ENCODE measurements at regions not wholly inside any gene's neighbourhood (a gene's known extent, or its start where the extent isn't known, plus 50 kb on each side); places are given as distances from the start of the nearest gene placed in this dataset.

- Histone ChIP-seq H2AFZ (ENCODE audit: low read depth) (no peak overlapping the region), H3K9ac (no peak overlapping the region), H3K4me1 (ENCODE audit: low read depth, poor library complexity, severe bottlenecking) (no peaks in the 10 kb centered on the region), H3K4me2 (no peak overlapping the region), H4K20me1 (ENCODE audit: insufficient read depth) (no peaks in the 10 kb centered on the region), H3K36me3 (ENCODE audit: insufficient read depth) (no peaks in the 10 kb centered on the region), H3K27ac (no peak overlapping the region), H3K27me3 (ENCODE audit: insufficient read depth, low read depth) (no peaks in the 10 kb centered on the region), H3K4me3 (IDR thresholded peaks at IDR 0.05; ENCODE audit: insufficient read depth, low read depth, low read length) (no peak overlapping the region), H3K79me2 (ENCODE audit: insufficient read depth, low read depth) (no peaks in the 10 kb centered on the region)
- TF ChIP-seq CTCF (conservative IDR thresholded peaks at IDR 0.05; ENCODE audit: low read depth, low read length): no peak
These were observed 67.7 kb upstream of the GATA6 start for GRCh38 chr18:22101731-22102130.

- H4K20me1 ChIP-seq (ENCODE audit: insufficient read depth): no peaks in the 10 kb centered on the region
- TF ChIP-seq CTCF (conservative IDR thresholded peaks at IDR 0.05; ENCODE audit: low read depth, low read length): no peak
- no peak overlapping the region for H3K4me2 ChIP-seq
- H3K4me3 ChIP-seq (IDR thresholded peaks at IDR 0.05; ENCODE audit: insufficient read depth, low read depth, low read length): no peak overlapping the region
- no peaks in the 10 kb centered on the region for H3K36me3 ChIP-seq (ENCODE audit: insufficient read depth)
- H3K79me2 ChIP-seq (ENCODE audit: insufficient read depth, low read depth): no peaks in the 10 kb centered on the region
- H3K27ac ChIP-seq: no peak overlapping the region
- H3K9ac ChIP-seq: no peak overlapping the region
- no peaks in the 10 kb centered on the region for H3K27me3 ChIP-seq (ENCODE audit: insufficient read depth, low read depth)
- no peak overlapping the region for H2AFZ ChIP-seq (ENCODE audit: low read depth)
- H3K4me1 ChIP-seq (ENCODE audit: low read depth, poor library complexity, severe bottlenecking): no peaks in the 10 kb centered on the region
These were observed 66.3 kb upstream of the GATA6 start for GRCh38 chr18:22102953-22103646.

- Histone ChIP-seq H3K4me3 (IDR thresholded peaks at IDR 0.05; ENCODE audit: insufficient read depth, low read depth, low read length) (no peak overlapping the region), H3K27ac (no peak overlapping the region), H3K36me3 (ENCODE audit: insufficient read depth) (no peaks in the 10 kb centered on the region), H4K20me1 (ENCODE audit: insufficient read depth) (no peaks in the 10 kb centered on the region), H3K27me3 (ENCODE audit: insufficient read depth, low read depth) (no peaks in the 10 kb centered on the region), H3K4me1 (ENCODE audit: low read depth, poor library complexity, severe bottlenecking) (no peaks in the 10 kb centered on the region), H2AFZ (ENCODE audit: low read depth) (no peak overlapping the region), H3K79me2 (ENCODE audit: insufficient read depth, low read depth) (no peaks in the 10 kb centered on the region), H3K4me2 (no peak overlapping the region), H3K9ac (no peak overlapping the region)
- no peak for TF ChIP-seq CTCF (conservative IDR thresholded peaks at IDR 0.05; ENCODE audit: low read depth, low read length)
These were observed 65.8 kb upstream of the GATA6 start for GRCh38 chr18:22103647-22104031.

GRCh38 chr18:22106536-22107292 lies 62.7 kb upstream of the GATA6 start:
- no peak overlapping the region for H3K4me3 ChIP-seq (IDR thresholded peaks at IDR 0.05; ENCODE audit: insufficient read depth, low read depth, low read length)
- H3K4me2 ChIP-seq: no peak overlapping the region

More at GRCh38 chr18:22106536-22107292, 62.7 kb upstream of the GATA6 start:
- no peak overlapping the region for H3K9ac ChIP-seq
- H3K79me2 ChIP-seq (ENCODE audit: insufficient read depth, low read depth): no peaks in the 10 kb centered on the region
- no peak overlapping the region for H3K27ac ChIP-seq
- H3K4me1 ChIP-seq (ENCODE audit: low read depth, poor library complexity, severe bottlenecking): no peaks in the 10 kb centered on the region
- H2AFZ ChIP-seq (ENCODE audit: low read depth): no peak overlapping the region
- no peaks in the 10 kb centered on the region for H4K20me1 ChIP-seq (ENCODE audit: insufficient read depth)
- no peaks in the 10 kb centered on the region for H3K36me3 ChIP-seq (ENCODE audit: insufficient read depth)
- no peaks in the 10 kb centered on the region for H3K27me3 ChIP-seq (ENCODE audit: insufficient read depth, low read depth)
- TF ChIP-seq CTCF (conservative IDR thresholded peaks at IDR 0.05; ENCODE audit: low read depth, low read length): no peak
